PC-9 (cell line): ENCODE measurements at regions not wholly inside any gene's neighbourhood (a gene's known extent, or its start where the extent isn't known, plus 50 kb on each side); places are given as distances from the start of the nearest gene placed in this dataset.

Experiments
- BruUV-seq: library from RNA; stranded (reverse); fragments of 400-500 nt; replicated peaks from 2 replicates; lab custom pipeline; 2021; lab: Mats Ljungman, UMichigan
- CTCF ChIA-PET: fragments of 300-600 bp; sonication (Branson Sonifier 250); formaldehyde crosslinking; loops from one replicate; lab custom pipeline; 2022; ENCODE audit warnings: antibody characterized with exemption; lab: Charles Lee
- POLR2A ChIA-PET: fragments of 300-600 bp; sonication (Branson Sonifier 250); formaldehyde crosslinking; loops from one replicate; lab custom pipeline; 2022; ENCODE audit warnings: antibody characterized with exemption; ENCODE audit not compliant: unreplicated experiment; lab: Charles Lee
- DNase-seq, 2 experiments: peaks; one replicate each; pipeline versions ENCODE4 v3.0.0 to v3.0.0-alpha.2; 2015 to 2022; ENCODE audit warnings: mixed read lengths in 1 of 2
- H2AFZ ChIP-seq: fragments of 200-600 bp; sonication (generic); 2 replicates; pipeline ENCODE4 v1.8.1; 2017; ENCODE audit warnings: antibody characterized with exemption
- H3F3A ChIP-seq: fragments of 200-600 bp; sonication (generic); 2 replicates; pipeline ENCODE4 v1.8.1; 2017; ENCODE audit warnings: antibody characterized with exemption, mild to moderate bottlenecking, low read depth; ENCODE audit not compliant: insufficient read depth
- H3K27ac ChIP-seq: fragments of 200-600 bp; sonication (generic); 2 replicates; pipeline ENCODE4 v1.6.1; 2016; ENCODE audit warnings: mixed run types
- H3K27me3 ChIP-seq: fragments of 200-600 bp; sonication (generic); 2 replicates; pipeline ENCODE4 v1.6.1; 2016; ENCODE audit warnings: low read depth, mixed run types; ENCODE audit not compliant: insufficient read depth
- H3K36me3 ChIP-seq: fragments of 200-600 bp; sonication (generic); 2 replicates; pipeline ENCODE4 v1.6.1; 2016; ENCODE audit warnings: low read depth, mixed run types
- H3K4me1 ChIP-seq: fragments of 200-600 bp; sonication (generic); replicated peaks from 2 replicates; pipeline ENCODE4 v1.6.1; 2016; ENCODE audit warnings: mixed run types; ENCODE audit not compliant: insufficient read depth
- H3K4me2 ChIP-seq: fragments of 200-600 bp; sonication (generic); 2 replicates; pipeline ENCODE4 v1.6.1; 2017; ENCODE audit warnings: mixed run types
- H3K4me3 ChIP-seq: fragments of 200-600 bp; sonication (generic); 2 replicates; pipeline ENCODE4 v1.6.1; 2016; ENCODE audit warnings: mixed run types
- H3K79me2 ChIP-seq: fragments of 200-600 bp; sonication (generic); 2 replicates; pipeline ENCODE4 v1.6.1; 2017; ENCODE audit warnings: low read depth, mixed run types
- H3K9me2 ChIP-seq: fragments of 200-600 bp; sonication (generic); 2 replicates; pipeline ENCODE4 v1.8.1; 2017; ENCODE audit warnings: mild to moderate bottlenecking; ENCODE audit not compliant: insufficient read depth
- H3K9me3 ChIP-seq: fragments of 200-600 bp; sonication (generic); 2 replicates; pipeline ENCODE4 v1.8.1; 2016; ENCODE audit warnings: low read depth; ENCODE audit not compliant: insufficient read depth
- H4K20me1 ChIP-seq: fragments of 200-600 bp; sonication (generic); 2 replicates; pipeline ENCODE4 v1.8.1; 2017; ENCODE audit not compliant: insufficient read depth
- EZH2 ChIP-seq: fragments of 200-600 bp; sonication (generic); IDR thresholded peaks from 2 replicates; pipeline ENCODE4 v1.8.0; 2017; ENCODE audit warnings: antibody characterized with exemption, low read depth
- intact Hi-C: fragments of 100-400 bp; cut with micrococcal nuclease; formaldehyde crosslinking; loops from one replicate; pipeline ENCODE4 v1.10.0; 2022; ENCODE audit not compliant: unreplicated experiment
- TF ChIP-seq, protein P1 (sequence below): fragments of 200-600 bp; sonication (generic); conservative IDR thresholded peaks from 2 replicates; pipeline ENCODE4 v1.6.1; 2017; ENCODE audit warnings: mixed run types, antibody characterized with exemption, mild to moderate bottlenecking, moderate library complexity

GRCh38 chr2:219803294-219803693 is 175.9 kb downstream of the SLC4A3 start:
- ChIA-PET CTCF (no interaction called here), POLR2A (interaction anchor here (0.6 kb wide), 1 partner anchor 524 kb away, joined by 5 read pairs; the partner anchor contains the start of gene DNAJB2)
- TF ChIP-seq EZH2 = no peak
- TF ChIP-seq, protein P1, sequence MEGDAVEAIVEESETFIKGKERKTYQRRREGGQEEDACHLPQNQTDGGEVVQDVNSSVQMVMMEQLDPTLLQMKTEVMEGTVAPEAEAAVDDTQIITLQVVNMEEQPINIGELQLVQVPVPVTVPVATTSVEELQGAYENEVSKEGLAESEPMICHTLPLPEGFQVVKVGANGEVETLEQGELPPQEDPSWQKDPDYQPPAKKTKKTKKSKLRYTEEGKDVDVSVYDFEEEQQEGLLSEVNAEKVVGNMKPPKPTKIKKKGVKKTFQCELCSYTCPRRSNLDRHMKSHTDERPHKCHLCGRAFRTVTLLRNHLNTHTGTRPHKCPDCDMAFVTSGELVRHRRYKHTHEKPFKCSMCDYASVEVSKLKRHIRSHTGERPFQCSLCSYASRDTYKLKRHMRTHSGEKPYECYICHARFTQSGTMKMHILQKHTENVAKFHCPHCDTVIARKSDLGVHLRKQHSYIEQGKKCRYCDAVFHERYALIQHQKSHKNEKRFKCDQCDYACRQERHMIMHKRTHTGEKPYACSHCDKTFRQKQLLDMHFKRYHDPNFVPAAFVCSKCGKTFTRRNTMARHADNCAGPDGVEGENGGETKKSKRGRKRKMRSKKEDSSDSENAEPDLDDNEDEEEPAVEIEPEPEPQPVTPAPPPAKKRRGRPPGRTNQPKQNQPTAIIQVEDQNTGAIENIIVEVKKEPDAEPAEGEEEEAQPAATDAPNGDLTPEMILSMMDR = no peak
- Histone ChIP-seq H3K4me3 (no peak overlapping the region), H3K27ac (no peak overlapping the region), H3K9me3 (no peaks in the 10 kb centered on the region; the same call in 1 of the 2 replicates), H3K27me3 (no peaks in the 10 kb centered on the region), H2AFZ (no peak overlapping the region), H3K4me2 (no peak overlapping the region), H3K4me1 (no peaks in the 10 kb centered on the region), H3K9me2 (no peaks in the 10 kb centered on the region), H4K20me1 (no peaks in the 10 kb centered on the region), H3K36me3 (no peaks in the 10 kb centered on the region), H3K79me2 (no peaks in the 10 kb centered on the region), H3F3A (no peaks in the 10 kb centered on the region)
- no TSS peak for BruUV-seq
- intact Hi-C loops = no loop called here
- no peak for DNase-seq

DNA sequence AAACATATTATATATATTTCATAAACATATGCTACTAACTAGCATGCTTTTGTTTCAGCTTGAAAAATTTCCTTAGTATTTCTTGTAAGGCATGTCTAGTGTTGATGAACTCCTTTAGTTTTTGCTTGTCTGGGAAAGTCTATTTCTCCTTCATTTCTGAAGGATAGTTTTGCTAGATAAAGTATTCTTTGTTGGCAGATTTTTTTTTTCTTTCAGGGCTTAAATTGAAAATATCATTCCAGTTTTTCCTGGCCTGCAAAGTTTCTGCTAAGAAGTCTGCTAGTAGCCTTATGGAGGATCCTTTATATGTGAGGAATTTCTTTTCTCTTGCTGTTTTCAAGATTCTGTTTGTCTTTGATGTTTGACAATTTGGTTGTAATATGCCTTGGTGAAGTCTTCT is 183.5 kb downstream of the SLC4A3 start:
- intact Hi-C loops = no loop called here
- no TSS peak for BruUV-seq
- no peaks in the 10 kb centered on the region for H4K20me1 ChIP-seq

GRCh38 chr2:219812672-219813071 is 185.2 kb downstream of the SLC4A3 start:
- CTCF ChIA-PET = interaction anchor here (0.6 kb wide), 1 partner anchor 701 kb away, joined by 3 read pairs; no protein-coding TSS in a partner anchor
- POLR2A ChIA-PET = no interaction called here

More for the DNA sequence above, 183.5 kb downstream of the SLC4A3 start:
- POLR2A ChIA-PET = no interaction called here
- Histone ChIP-seq H3K9me3 (no peaks in the 10 kb centered on the region; the same call in 1 of the 2 replicates), H3K9me2 (no peaks in the 10 kb centered on the region), H3K27ac (no peak overlapping the region), H2AFZ (no peak overlapping the region), H3F3A (no peaks in the 10 kb centered on the region), H3K27me3 (no peaks in the 10 kb centered on the region), H3K4me2 (no peak overlapping the region), H3K79me2 (no peaks in the 10 kb centered on the region), H3K4me3 (no peak overlapping the region), H3K36me3 (no peaks in the 10 kb centered on the region), H3K4me1 (no peaks in the 10 kb centered on the region)
- CTCF ChIA-PET = no interaction called here
- no peak for DNase-seq
- no peak for TF ChIP-seq EZH2
- TF ChIP-seq, protein P1 = no peak

More at GRCh38 chr2:219812672-219813071, 185.2 kb downstream of the SLC4A3 start:
- intact Hi-C loops = no loop called here
- Histone ChIP-seq H3K9me2 (no peaks in the 10 kb centered on the region), H3K79me2 (no peaks in the 10 kb centered on the region), H3K4me1 (no peaks in the 10 kb centered on the region), H3K4me3 (no peak overlapping the region), H3K36me3 (no peaks in the 10 kb centered on the region), H4K20me1 (no peaks in the 10 kb centered on the region), H3F3A (no peaks in the 10 kb centered on the region), H3K4me2 (no peak overlapping the region), H3K27ac (no peak overlapping the region), H2AFZ (no peak overlapping the region), H3K27me3 (no peaks in the 10 kb centered on the region), H3K9me3 (no peaks in the 10 kb centered on the region; the same call in 1 of the 2 replicates)
- BruUV-seq = no TSS peak
- DNase-seq = no peak
- TF ChIP-seq EZH2 = no peak
- TF ChIP-seq, protein P1 = no peak
